HepG2 (cell line): ENCODE measurements at regions not wholly inside any gene's neighbourhood (a gene's known extent, or its start where the extent isn't known, plus 50 kb on each side); places are given as distances from the start of the nearest gene placed in this dataset.

ENCODE experiments used
- ATAC-seq: fragments of 200-7000 bp; cut with Tn5 transposase; 3 replicates; pipeline ENCODE4 v1.9.1; 2020; ENCODE audit warnings: mild to moderate bottlenecking, moderate library complexity
- BruUV-seq: library from RNA; stranded (reverse); fragments of 400-500 nt; replicated peaks from 2 replicates; lab custom pipeline; 2021; lab: Mats Ljungman, UMichigan
- CTCF ChIA-PET: fragments of 300-600 bp; formaldehyde crosslinking; extraction: SDS; loops from one replicate; lab custom pipeline; 2021; ENCODE audit warnings: low total read pairs, inconsistent platforms, low intra/inter-chr PET ratio; lab: Yijun Ruan, JAX
- POLR2A ChIA-PET: fragments of 350-600 bp; sonication (Branson Sonifier 250); formaldehyde crosslinking; loops from one replicate; lab custom pipeline; 2020; ENCODE audit warnings: antibody characterized with exemption, inconsistent platforms; lab: Yijun Ruan, JAX
- DNase-seq: peaks from one replicate; pipeline ENCODE4 v3.0.0-alpha.2; 2015; ENCODE audit warnings: low spot score
- FAIRE-seq: peaks from 3 replicates; lab custom pipeline; 2011; peaks lifted over from hg19 to GRCh38; lab: Jason Lieb, UNC
- H2AFZ ChIP-seq: one replicate; pipeline ENCODE4 v1.6.1; 2011; ENCODE audit warnings: low read length, inconsistent platforms
- H3K27ac ChIP-seq: fragments of 300-600 bp; 3 replicates; pipeline ENCODE4 v1.8.0; 2011; ENCODE audit warnings: mixed run types, mild to moderate bottlenecking, mixed read lengths, low read length, inconsistent platforms; ENCODE audit not compliant: insufficient read depth; ENCODE audit errors: extremely low read length
- H3K27me3 ChIP-seq, 2 experiments: fragments of 200-600 bp in 1 of 2; 2 replicates in 1 of 2; 3 replicates in 1 of 2; pipeline versions ENCODE4 v1.6.0 to v1.8.0; 2011; ENCODE audit warnings: low read length in 2 of 2, mild to moderate bottlenecking in 2 of 2, moderate library complexity in 2 of 2, inconsistent platforms in 1 of 2; ENCODE audit not compliant: insufficient read depth in 2 of 2, control insufficient read depth in 1 of 2
- H3K36me3 ChIP-seq, 2 experiments: fragments of 200-600 bp in 1 of 2; replicated peaks in 1 of 2; 2 replicates in 1 of 2; 3 replicates in 1 of 2; pipeline versions ENCODE4 v1.5.1 to v1.8.0; 2011; ENCODE audit warnings: low read length in 2 of 2, inconsistent platforms in 1 of 2; ENCODE audit not compliant: insufficient read depth in 2 of 2, control insufficient read depth in 1 of 2
- H3K4me1 ChIP-seq: 2 replicates; pipeline ENCODE4 v1.5.1; 2012; ENCODE audit warnings: low read length, inconsistent platforms; ENCODE audit not compliant: insufficient read depth
- H3K4me2 ChIP-seq: 2 replicates; pipeline ENCODE4 v1.6.0; 2011; ENCODE audit warnings: low read depth, low read length, inconsistent platforms
- H3K4me3 ChIP-seq, 3 experiments: fragments of 200-600 bp in 1 of 3; sonication (generic), shearing (Covaris generic) in 1 of 3; replicated peaks in 1 of 3; 2 replicates each; pipeline ENCODE4 v1.5.1; 2011 to 2016; ENCODE audit warnings: low read length in 3 of 3, inconsistent platforms in 2 of 3, low read depth in 2 of 3, mild to moderate bottlenecking in 2 of 3, control low read depth in 1 of 3, mixed read lengths in 1 of 3; ENCODE audit not compliant: insufficient read depth in 1 of 3
- H3K79me2 ChIP-seq: one replicate; pipeline ENCODE4 v1.6.1; 2011; ENCODE audit warnings: low read length, inconsistent platforms; ENCODE audit not compliant: insufficient read depth
- H3K9ac ChIP-seq: 2 replicates; pipeline ENCODE4 v1.6.0; 2011; ENCODE audit warnings: mild to moderate bottlenecking, low read depth, low read length, inconsistent platforms; ENCODE audit not compliant: insufficient read depth
- H3K9me3 ChIP-seq: 2 replicates; pipeline ENCODE4 v1.5.1; 2012; ENCODE audit warnings: mild to moderate bottlenecking, low read length
- H4K20me1 ChIP-seq: 2 replicates; pipeline ENCODE4 v1.6.0; 2011; ENCODE audit warnings: inconsistent platforms, mild to moderate bottlenecking, low read length, moderate library complexity; ENCODE audit not compliant: insufficient read depth
- CC2D1A ChIP-seq: sonication (generic); formaldehyde crosslinking; IDR thresholded peaks from 2 replicates; pipeline ENCODE4 v1.8.1; 2023; ENCODE audit warnings: mild to moderate bottlenecking, missing genetic modification reagents
- NONO ChIP-seq, 2 experiments: fragments of 450-650 bp in 1 of 2; sonication (generic) in 1 of 2; formaldehyde crosslinking in 1 of 2; IDR thresholded peaks in 1 of 2; conservative IDR thresholded peaks in 1 of 2; 2 replicates each; pipeline versions ENCODE4 v1.6.1 to v1.8.0; 2017 to 2022; ENCODE audit warnings: mild to moderate bottlenecking in 1 of 2, missing genetic modification reagents in 1 of 2, moderate library complexity in 1 of 2
- PCBP2 ChIP-seq: fragments of 200-400 bp; formaldehyde crosslinking; optimal IDR thresholded peaks from 2 replicates; pipeline ENCODE3; 2018; ENCODE audit warnings: low read length, low read depth; ENCODE audit not compliant: poor library complexity, severe bottlenecking
- THAP9 ChIP-seq: sonication (generic); formaldehyde crosslinking; IDR thresholded peaks from 2 replicates; pipeline ENCODE4; 2020; ENCODE audit warnings: missing genetic modification reagents, mild to moderate bottlenecking, borderline replicate concordance
- ZEB1 ChIP-seq: IDR thresholded peaks from 2 replicates; pipeline ENCODE4 v1.6.1; 2012; ENCODE audit warnings: mild to moderate bottlenecking, low read depth, inconsistent platforms; ENCODE audit not compliant: insufficient replicate concordance
- WGBS: methylation state at CpG from one replicate; pipeline ENCODE4 v1.1.6; 2017; ENCODE audit warnings: low lambda C conversion rate; 5-methylcytosine and 5-hydroxymethylcytosine counted together
- in situ Hi-C: cut with HindIII; loops from 2 replicates; pipeline ENCODE4 v1.10.0; 2017; ENCODE audit warnings: low pct_unique_long_range_greater_than_20kb; ENCODE audit not compliant: extremely low pct_ligation_motif_present
- intact Hi-C: fragments of 100-400 bp; cut with micrococcal nuclease; formaldehyde crosslinking; loops from one replicate; pipeline ENCODE4 v1.10.0; 2022; ENCODE audit not compliant: unreplicated experiment

- FAIRE-seq (no peak), ATAC-seq (no peak), DNase-seq (no peak)
- Histone ChIP-seq H3K79me2 (no peaks in the 10 kb centered on the region), H3K4me1 (no peaks in the 10 kb centered on the region), H3K9me3 (no peaks in the 10 kb centered on the region), H3K9ac (no peak overlapping the region), H3K36me3 (no peaks in the 10 kb centered on the region), H3K4me3 (no peak overlapping the region), H2AFZ (no peak overlapping the region), H4K20me1 (no peaks in the 10 kb centered on the region), H3K27me3 (no peaks in the 10 kb centered on the region; a peak in 1 of 5 replicates), H3K27ac (no peak overlapping the region), H3K4me2 (no peak overlapping the region)
- intact Hi-C loops = no loop called here
- ChIA-PET CTCF (no interaction called here), POLR2A (no interaction called here)
- in situ Hi-C loops = no loop called here
- 0% methylated on average over 4 of the region's 4 CpGs for WGBS
- no peak for TF ChIP-seq THAP9 (CRISPR knock-in tag)
- TF ChIP-seq ZEB1 = no peak
- TF ChIP-seq NONO (IDR thresholded peaks at IDR 0.05) = no peak
- no peak for TF ChIP-seq NONO (CRISPR knock-in tag; conservative IDR thresholded peaks at IDR 0.05)
- TF ChIP-seq PCBP2 = no peak
- TF ChIP-seq CC2D1A = no peak
- no TSS peak for BruUV-seq
Observed at GRCh38 chr9:13001989-13002580, 227.3 kb downstream of the LURAP1L start.
